H1 (cell line): ENCODE measurements at regions not wholly inside any gene's neighbourhood (a gene's known extent, or its start where the extent isn't known, plus 50 kb on each side); places are given as distances from the start of the nearest gene placed in this dataset.

Experiments used
- BRCA1 ChIP-seq: IDR thresholded peaks from 2 replicates; pipeline ENCODE4 v1.6.1; 2012; ENCODE audit warnings: low read depth, low read length, improper control_type of control experiment
- CTCF ChIP-seq, 3 experiments: IDR thresholded peaks; 1 replicate in 2 of 3; 2 replicates in 1 of 3; pipeline versions ENCODE4 v1.5.1 to v1.6.1; 2011; ENCODE audit warnings: low read length in 3 of 3, mild to moderate bottlenecking in 3 of 3, inconsistent platforms in 2 of 3, low read depth in 1 of 3, moderate library complexity in 1 of 3; ENCODE audit not compliant: insufficient read depth in 1 of 3; ENCODE audit errors: control extremely low read depth in 1 of 3
- GABPA ChIP-seq: IDR thresholded peaks from 2 replicates; pipeline ENCODE4 v1.6.1; 2011; ENCODE audit warnings: mild to moderate bottlenecking, low read length, moderate library complexity, borderline replicate concordance; ENCODE audit not compliant: insufficient read depth
- RXRA ChIP-seq: IDR thresholded peaks from 2 replicates; pipeline ENCODE4 v1.6.1; 2011; ENCODE audit warnings: low read depth, mild to moderate bottlenecking, low read length, moderate library complexity; ENCODE audit not compliant: insufficient read depth

GRCh38 chr6:105833959-105834947 is 251.9 kb upstream of the PRDM1 start (continued):
- no peak for TF ChIP-seq CTCF (IDR thresholded peaks at IDR 0.05; ENCODE audit: control extremely low read depth in 1 of 3, insufficient read depth in 1 of 3, low read depth in 1 of 3, low read length in 3 of 3)
- TF ChIP-seq GABPA = no peak
- no peak for TF ChIP-seq RXRA
- no peak for TF ChIP-seq BRCA1
- TF ChIP-seq, all 59 proteins: peak for 0
